Choroid plexus epithelial cell (primary cell): ENCODE measurements at regions not wholly inside any gene's neighbourhood (a gene's known extent, or its start where the extent isn't known, plus 50 kb on each side); places are given as distances from the start of the nearest gene placed in this dataset.
"Not testable (repeated sequence)": the region's sequence is repeated elsewhere in the genome, so short reads cannot be mapped to it uniquely, and the experiment has no call there.

Experiments
- DNase-seq: peaks from one replicate; pipeline ENCODE4 v3.0.0-alpha.2; 2010; ENCODE audit warnings: low read depth
- H3K4me3 ChIP-seq: 2 replicates; pipeline ENCODE4 v1.5.1; 2011; ENCODE audit warnings: low read depth, mild to moderate bottlenecking, control low read depth, low read length, moderate library complexity
- CTCF ChIP-seq: conservative IDR thresholded peaks from 2 replicates; pipeline ENCODE4 v1.5.1; 2011; ENCODE audit warnings: low read depth, mild to moderate bottlenecking, control low read depth, inconsistent platforms, low read length, moderate library complexity

GRCh38 chr2:67614454-67614853, 217.3 kb downstream of the ETAA1 start:
- DNase-seq, result no peak
- TF ChIP-seq CTCF, result no peak
- H3K4me3 ChIP-seq, result no peak overlapping the region

DNA sequence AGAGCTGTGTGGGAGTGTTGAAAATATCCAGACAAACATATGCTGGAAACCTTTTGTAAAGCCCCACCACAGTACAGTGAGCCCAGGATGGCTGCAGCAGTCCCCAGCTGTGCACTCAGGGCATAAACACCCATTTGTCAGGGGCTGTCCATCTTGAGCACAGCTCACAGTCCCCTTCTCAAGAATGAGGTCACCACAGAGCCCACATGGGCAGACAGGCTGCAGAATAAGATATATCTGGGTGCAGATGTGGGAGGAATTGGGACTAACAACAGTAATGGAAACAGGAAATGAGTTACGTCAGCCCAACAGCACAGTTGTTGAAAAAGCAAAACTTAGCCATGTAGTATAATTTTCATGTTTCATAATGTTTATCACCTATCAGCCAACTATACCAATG, 219.6 kb downstream of the ETAA1 start:
- DNase-seq, result peak; percentile 87
- no peak for TF ChIP-seq CTCF
- H3K4me3 ChIP-seq, result no peak overlapping the region

DNA sequence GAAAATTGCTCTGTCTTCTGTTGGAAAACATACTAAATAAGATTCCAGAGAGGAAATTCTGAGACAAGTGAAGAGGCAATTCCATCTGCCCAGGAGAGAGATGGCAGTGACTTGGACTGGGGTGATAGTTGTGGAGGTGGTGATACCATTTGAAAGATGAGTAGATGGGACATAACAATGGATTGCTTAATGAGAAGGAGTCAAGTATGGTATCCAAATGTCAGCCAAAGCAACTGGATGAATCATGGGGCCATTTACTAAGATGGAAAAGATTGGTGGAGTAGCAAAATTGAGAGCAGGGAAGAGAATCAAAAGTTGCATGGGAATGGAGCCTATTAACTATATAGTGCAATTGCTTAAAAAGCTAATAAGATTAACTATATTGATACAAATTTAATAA, 222.1 kb downstream of the ETAA1 start:
- DNase-seq, result no peak
- H3K4me3 ChIP-seq, result no peak overlapping the region
- TF ChIP-seq CTCF, result no peak

DNA sequence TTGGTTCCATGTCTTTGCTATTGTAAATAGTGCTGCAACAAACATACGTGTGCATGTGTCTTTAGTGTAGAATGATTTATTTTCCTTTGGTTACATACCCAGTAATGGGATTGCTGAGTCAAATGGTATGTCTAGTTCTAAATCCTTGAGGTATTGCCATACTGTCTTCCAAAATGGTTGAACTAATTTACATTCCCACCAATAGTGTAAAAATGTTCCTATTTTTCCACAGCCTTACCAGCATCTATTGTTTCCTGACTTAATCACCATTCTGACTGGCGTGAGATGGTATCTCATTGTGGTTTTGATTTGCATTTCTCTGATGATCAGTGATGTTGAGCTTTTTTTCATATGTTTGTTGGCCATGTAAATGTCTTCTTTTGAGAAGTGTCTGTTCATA, 226.6 kb downstream of the ETAA1 start:
- not testable (repeated sequence) for H3K4me3 ChIP-seq, DNase-seq

GRCh38 chr2:67625178-67625577, 228.0 kb downstream of the ETAA1 start:
- H3K4me3 ChIP-seq, result no peak overlapping the region
- TF ChIP-seq CTCF, result no peak
- DNase-seq, result peak; percentile 70

DNA sequence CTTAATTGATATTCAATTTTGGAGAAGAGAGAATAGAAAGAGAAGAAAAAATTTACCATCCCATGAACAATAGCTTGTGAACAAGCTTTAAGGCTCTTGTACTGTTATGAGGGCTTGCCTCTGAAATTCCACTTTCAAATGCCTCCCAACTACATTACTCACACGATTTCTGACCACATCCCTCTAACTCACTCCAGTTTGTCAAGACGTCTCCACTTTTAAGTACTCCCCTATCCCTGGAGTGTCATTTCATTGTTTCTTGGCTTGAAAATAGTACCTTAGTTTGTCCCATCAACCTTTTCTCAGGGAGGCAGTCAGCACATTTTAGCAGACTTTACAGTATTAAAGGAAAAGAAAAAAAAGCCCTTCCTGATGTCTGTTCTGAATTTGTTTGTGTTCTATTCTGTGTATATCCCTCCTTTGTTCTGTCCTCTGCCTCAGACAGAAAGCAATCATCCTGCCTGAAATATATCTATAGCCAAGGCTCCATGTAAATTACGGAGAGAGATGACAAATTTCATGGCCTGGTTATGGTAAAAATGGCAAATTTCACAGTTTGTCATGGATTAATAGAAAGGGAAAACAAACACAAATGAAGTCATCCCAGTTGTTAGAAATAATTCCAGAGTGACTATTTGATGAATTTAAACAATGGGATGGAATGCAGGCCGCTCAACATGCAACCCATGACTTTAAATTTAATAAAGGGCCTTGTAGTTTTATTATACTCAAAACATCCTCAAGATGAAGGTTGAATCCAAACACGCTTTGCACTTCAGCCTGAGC, 228.8 kb downstream of the ETAA1 start:
- no peak for TF ChIP-seq CTCF
- peak; percentile 78 for DNase-seq
- no peak overlapping the region for H3K4me3 ChIP-seq

DNA sequence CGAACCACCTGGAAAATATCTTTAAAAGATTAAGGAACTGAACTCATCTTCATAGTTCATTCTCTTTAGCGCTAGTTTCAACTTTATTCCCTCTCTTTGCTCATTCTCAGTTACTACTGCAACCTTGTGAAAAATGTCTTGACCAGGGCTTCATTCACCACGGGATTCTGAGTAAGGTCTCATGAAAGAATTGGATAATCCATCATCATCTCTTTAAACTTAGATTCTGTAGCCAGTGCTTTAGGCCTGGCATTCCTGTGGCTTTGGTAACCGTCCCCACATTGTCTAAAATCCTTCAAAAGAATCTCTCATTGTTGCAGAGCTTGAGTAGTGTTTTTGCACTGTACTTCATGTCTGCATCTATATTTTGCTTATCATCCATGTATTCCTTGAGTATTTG, 229.5 kb downstream of the ETAA1 start:
- no peak for TF ChIP-seq CTCF
- peak; percentile 46 for DNase-seq
- H3K4me3 ChIP-seq, result no peak overlapping the region
